GM12874 (cell line): ENCODE measurements at regions not wholly inside any gene's neighbourhood (a gene's known extent, or its start where the extent isn't known, plus 50 kb on each side); places are given as distances from the start of the nearest gene placed in this dataset.

ENCODE experiments used
- CTCF ChIP-seq: IDR thresholded peaks from 2 replicates; pipeline ENCODE4 v1.5.1; 2011; ENCODE audit warnings: low read depth, mild to moderate bottlenecking, control low read depth, low read length, moderate library complexity; ENCODE audit not compliant: insufficient read depth

GRCh38 chr13:90120026-90120425 lies 1227.5 kb upstream of the MIR17HG start:
- no peak for TF ChIP-seq CTCF

GRCh38 chr13:90121784-90122183 lies 1225.7 kb upstream of the MIR17HG start:
- TF ChIP-seq CTCF = no peak

GRCh38 chr13:90122531-90122930 lies 1225.0 kb upstream of the MIR17HG start:
- TF ChIP-seq CTCF = no peak

GRCh38 chr13:90135558-90135957 lies 1211.9 kb upstream of the MIR17HG start:
- no peak for TF ChIP-seq CTCF

- no peak for TF ChIP-seq CTCF
These were observed 1205.2 kb upstream of the MIR17HG start for GRCh38 chr13:90142251-90142650.

- no peak for TF ChIP-seq CTCF
These were observed 1193.1 kb upstream of the MIR17HG start for GRCh38 chr13:90154311-90154960.

GRCh38 chr13:90156390-90156789 lies 1191.1 kb upstream of the MIR17HG start:
- TF ChIP-seq CTCF = no peak
